Neural crest cell (in vitro differentiated cells): ENCODE measurements at regions not wholly inside any gene's neighbourhood (a gene's known extent, or its start where the extent isn't known, plus 50 kb on each side); places are given as distances from the start of the nearest gene placed in this dataset.

ENCODE experiments used
- DNase-seq: peaks from one replicate; pipeline ENCODE4 v3.0.0; 2021; ENCODE audit warnings: low read depth, mixed read lengths, low spot score
- H3K27ac Mint-ChIP-seq: one replicate; pipeline ENCODE4 v1.8.0; 2021; ENCODE audit warnings: mild to moderate bottlenecking, mixed read lengths; ENCODE audit not compliant: unreplicated experiment
- H3K27me3 Mint-ChIP-seq: 2 replicates; pipeline ENCODE4 v1.8.0; 2021; ENCODE audit warnings: low read depth, mild to moderate bottlenecking, mixed read lengths
- H3K36me3 Mint-ChIP-seq: 2 replicates; pipeline ENCODE4 v1.8.0; 2021; ENCODE audit warnings: low read depth, mild to moderate bottlenecking, mixed read lengths
- H3K4me1 Mint-ChIP-seq: 2 replicates; pipeline ENCODE4 v1.8.0; 2021; ENCODE audit warnings: mixed read lengths
- H3K4me3 Mint-ChIP-seq: one replicate; pipeline ENCODE4 v1.8.0; 2021; ENCODE audit warnings: mild to moderate bottlenecking, mixed read lengths
- H3K9me3 Mint-ChIP-seq: 2 replicates; pipeline ENCODE4 v1.8.0; 2021; ENCODE audit warnings: mixed read lengths
- TF ChIP-seq, protein P1 (sequence below): fragments of 200-600 bp; sonication (generic); conservative IDR thresholded peaks from 2 replicates; pipeline ENCODE4 v1.5.0; 2021; ENCODE audit warnings: antibody characterized with exemption, mild to moderate bottlenecking

DNA sequence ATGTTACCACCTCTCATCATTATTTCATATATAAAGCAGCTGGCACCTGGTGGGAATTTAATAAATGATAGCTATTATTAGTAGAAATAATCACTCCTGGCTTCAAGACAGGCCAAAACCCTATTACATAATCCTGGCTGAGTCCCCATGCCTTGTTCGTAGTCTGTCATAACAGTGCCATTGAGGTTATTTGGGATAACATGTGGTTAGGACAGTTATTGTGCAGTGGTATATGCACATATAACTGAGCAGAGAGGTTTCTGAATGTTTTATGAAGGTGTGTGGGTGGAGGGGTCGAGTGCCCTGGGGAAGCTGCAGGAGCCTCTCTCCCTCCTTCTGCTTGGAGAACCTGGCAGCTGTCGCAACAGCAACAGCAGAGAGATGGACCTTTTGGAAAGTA is 162.4 kb upstream of the NABP1 start:
- Mint-ChIP-seq H3K4me1 (peaks cover 27% of the 10 kb centered on the region), H3K27ac (no peak overlapping the region), H3K27me3 (no peaks in the 10 kb centered on the region)

DNA sequence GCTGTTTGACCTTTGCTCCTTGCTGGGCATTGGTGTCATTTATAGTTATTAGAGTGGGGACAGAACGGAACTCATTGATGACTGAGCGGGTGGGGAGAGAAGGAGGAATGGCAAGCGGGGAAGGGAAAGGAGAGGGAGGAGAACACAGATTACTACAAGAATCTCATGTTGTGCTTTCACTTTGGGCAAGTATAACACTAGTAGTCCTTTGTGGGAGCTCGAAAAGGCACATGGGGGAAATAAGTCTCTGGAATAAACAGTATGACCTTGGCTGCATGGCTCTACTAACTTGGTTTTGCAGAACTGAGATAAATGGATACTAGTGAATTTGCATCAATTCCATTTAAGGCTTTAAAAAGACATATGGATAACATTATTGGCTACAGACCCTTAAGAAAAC is 161.7 kb upstream of the NABP1 start:
- H3K27me3 Mint-ChIP-seq = no peaks in the 10 kb centered on the region
- no peak overlapping the region for H3K27ac Mint-ChIP-seq
- H3K4me3 Mint-ChIP-seq = no peak overlapping the region
- TF ChIP-seq, protein P1, sequence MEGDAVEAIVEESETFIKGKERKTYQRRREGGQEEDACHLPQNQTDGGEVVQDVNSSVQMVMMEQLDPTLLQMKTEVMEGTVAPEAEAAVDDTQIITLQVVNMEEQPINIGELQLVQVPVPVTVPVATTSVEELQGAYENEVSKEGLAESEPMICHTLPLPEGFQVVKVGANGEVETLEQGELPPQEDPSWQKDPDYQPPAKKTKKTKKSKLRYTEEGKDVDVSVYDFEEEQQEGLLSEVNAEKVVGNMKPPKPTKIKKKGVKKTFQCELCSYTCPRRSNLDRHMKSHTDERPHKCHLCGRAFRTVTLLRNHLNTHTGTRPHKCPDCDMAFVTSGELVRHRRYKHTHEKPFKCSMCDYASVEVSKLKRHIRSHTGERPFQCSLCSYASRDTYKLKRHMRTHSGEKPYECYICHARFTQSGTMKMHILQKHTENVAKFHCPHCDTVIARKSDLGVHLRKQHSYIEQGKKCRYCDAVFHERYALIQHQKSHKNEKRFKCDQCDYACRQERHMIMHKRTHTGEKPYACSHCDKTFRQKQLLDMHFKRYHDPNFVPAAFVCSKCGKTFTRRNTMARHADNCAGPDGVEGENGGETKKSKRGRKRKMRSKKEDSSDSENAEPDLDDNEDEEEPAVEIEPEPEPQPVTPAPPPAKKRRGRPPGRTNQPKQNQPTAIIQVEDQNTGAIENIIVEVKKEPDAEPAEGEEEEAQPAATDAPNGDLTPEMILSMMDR = no peak
- no peaks in the 10 kb centered on the region for H3K9me3 Mint-ChIP-seq
- DNase-seq = no peak
- no peaks in the 10 kb centered on the region for H3K36me3 Mint-ChIP-seq
- H3K4me1 Mint-ChIP-seq = peaks cover 27% of the 10 kb centered on the region

More for the DNA sequence above, 162.4 kb upstream of the NABP1 start:
- Mint-ChIP-seq H3K9me3 (no peaks in the 10 kb centered on the region), H3K36me3 (no peaks in the 10 kb centered on the region), H3K4me3 (no peak overlapping the region)
- TF ChIP-seq, protein P1 = no peak
- DNase-seq = no peak

DNA sequence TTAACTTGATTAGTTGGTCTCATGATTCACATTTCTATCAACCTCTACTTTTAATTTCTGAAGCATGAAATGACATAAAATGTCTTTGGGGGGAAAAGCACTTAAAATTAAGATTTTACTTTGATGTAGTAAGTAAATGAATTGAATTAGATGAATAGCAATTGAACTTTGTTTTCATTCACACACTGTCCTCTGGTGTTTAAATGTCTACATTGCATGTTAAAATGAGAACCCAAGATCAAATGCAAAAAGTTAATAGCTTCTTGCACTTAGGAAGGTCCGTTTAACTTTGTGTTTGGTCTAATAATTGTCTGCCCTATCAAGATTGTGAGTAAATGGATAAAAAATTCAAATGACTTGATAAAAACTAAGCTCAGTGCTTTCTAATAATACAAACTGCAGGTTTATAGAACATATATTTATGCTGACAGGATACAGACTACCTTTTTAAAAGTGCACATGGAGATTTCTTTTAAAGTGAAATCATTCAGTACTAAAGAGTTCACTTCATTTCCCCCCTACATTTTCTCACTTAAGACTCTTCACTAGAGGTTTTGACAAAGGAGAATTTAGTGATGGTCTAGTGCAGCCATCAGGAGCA is 156.2 kb upstream of the NABP1 start:
- Mint-ChIP-seq H3K36me3 (no peaks in the 10 kb centered on the region), H3K27me3 (no peaks in the 10 kb centered on the region), H3K27ac (no peak overlapping the region), H3K4me1 (no peaks in the 10 kb centered on the region), H3K9me3 (no peaks in the 10 kb centered on the region), H3K4me3 (no peak overlapping the region)
- TF ChIP-seq, protein P1 = peak; percentile 85
- no peak for DNase-seq

DNA sequence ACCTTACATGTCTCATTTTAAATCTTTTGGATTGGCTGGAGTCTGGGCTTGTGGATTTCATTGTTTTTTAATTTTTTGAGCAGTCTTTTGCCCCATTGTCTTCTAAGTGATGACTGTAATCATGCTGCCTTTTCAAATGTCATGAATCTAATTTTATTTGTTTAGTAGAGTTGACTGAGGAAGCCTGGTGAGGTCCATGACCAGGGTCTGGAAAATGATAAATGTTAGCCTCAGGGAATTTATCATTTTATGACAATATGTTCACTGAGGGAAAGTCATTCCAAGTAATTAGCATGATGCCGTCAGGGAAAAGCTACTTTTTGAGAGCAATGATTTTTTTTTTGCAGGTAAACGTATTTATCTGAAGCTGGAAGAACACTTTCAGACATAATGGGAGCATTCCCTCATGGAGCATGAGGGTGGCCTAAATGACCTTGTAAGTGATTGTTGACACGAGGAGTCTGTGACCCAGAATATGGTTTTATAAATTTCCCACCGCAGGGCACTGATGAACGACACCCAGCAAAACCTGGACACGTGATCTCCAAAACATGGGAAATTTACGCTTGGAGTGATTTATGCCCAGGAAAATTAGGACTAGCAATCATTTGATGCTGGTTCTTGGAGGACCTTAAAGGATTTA is 155.3 kb upstream of the NABP1 start:
- TF ChIP-seq, protein P1 = no peak
- H3K9me3 Mint-ChIP-seq = no peaks in the 10 kb centered on the region
- H3K4me1 Mint-ChIP-seq = no peaks in the 10 kb centered on the region
- H3K27ac Mint-ChIP-seq = no peak overlapping the region
- no peaks in the 10 kb centered on the region for H3K27me3 Mint-ChIP-seq
- no peaks in the 10 kb centered on the region for H3K36me3 Mint-ChIP-seq
- H3K4me3 Mint-ChIP-seq = no peak overlapping the region
- no peak for DNase-seq

DNA sequence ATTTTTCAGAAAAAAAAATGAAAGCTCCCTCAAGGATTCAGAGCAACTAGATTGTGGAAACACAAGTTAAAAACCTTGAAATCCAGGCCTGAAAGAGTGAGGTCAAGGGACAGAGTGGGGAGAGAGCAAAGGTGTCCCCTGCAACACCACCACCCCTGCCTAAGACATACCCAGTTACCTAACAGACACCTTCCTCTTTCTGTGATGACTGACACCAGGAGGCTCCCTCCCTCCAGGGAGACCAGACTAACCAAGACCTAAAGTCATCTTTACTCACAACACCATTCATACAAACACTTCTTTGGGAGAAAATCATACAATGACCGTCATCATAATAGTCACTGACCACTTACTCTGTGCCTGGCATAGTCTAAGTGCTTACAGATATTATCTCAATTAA is 151.8 kb upstream of the NABP1 start:
- no peak for DNase-seq
- TF ChIP-seq, protein P1 = no peak
- Mint-ChIP-seq H3K9me3 (no peaks in the 10 kb centered on the region), H3K27me3 (no peaks in the 10 kb centered on the region), H3K4me3 (no peak overlapping the region), H3K27ac (no peak overlapping the region), H3K4me1 (no peaks in the 10 kb centered on the region), H3K36me3 (no peaks in the 10 kb centered on the region)
